SU-DHL-6 (cell line): ENCODE measurements at regions not wholly inside any gene's neighbourhood (a gene's known extent, or its start where the extent isn't known, plus 50 kb on each side); places are given as distances from the start of the nearest gene placed in this dataset.

Experiments used
- H2AFZ ChIP-seq: fragments of 200-600 bp; sonication (generic); 2 replicates; pipeline ENCODE4 v1.6.1; 2014; ENCODE audit warnings: low read depth, mild to moderate bottlenecking, moderate library complexity, mixed read lengths, antibody characterized with exemption, low read length; ENCODE audit not compliant: severe bottlenecking
- H3F3A ChIP-seq: fragments of 200-600 bp; shearing (Covaris generic); 2 replicates; pipeline ENCODE4 v1.6.0; 2016; ENCODE audit warnings: antibody characterized with exemption, mild to moderate bottlenecking; ENCODE audit not compliant: insufficient read depth
- H3K27ac ChIP-seq: fragments of 200-600 bp; sonication (generic); 2 replicates; pipeline ENCODE4 v1.5.1; 2016; ENCODE audit warnings: low read depth, mild to moderate bottlenecking, low read length, moderate library complexity, mixed read lengths
- H3K27me3 ChIP-seq: fragments of 200-600 bp; sonication (generic), shearing (Covaris generic); 2 replicates; pipeline ENCODE4 v1.6.0; 2014; ENCODE audit warnings: mild to moderate bottlenecking, low read length
- H3K36me3 ChIP-seq: fragments of 200-600 bp; sonication (generic); 2 replicates; pipeline ENCODE4 v1.6.1; 2014; ENCODE audit warnings: mild to moderate bottlenecking, low read length, mixed read lengths
- H3K4me2 ChIP-seq: fragments of 300-600, 200-600 bp; shearing (Covaris generic), sonication (generic); 2 replicates; pipeline ENCODE4 v1.6.0; 2014; ENCODE audit warnings: low read length, low read depth, mild to moderate bottlenecking; ENCODE audit not compliant: poor library complexity, severe bottlenecking
- H3K4me3 ChIP-seq: fragments of 200-600 bp; sonication (generic); 2 replicates; pipeline ENCODE4 v1.5.1; 2014; ENCODE audit warnings: antibody characterized with exemption, low read length, mild to moderate bottlenecking, mixed read lengths; ENCODE audit not compliant: insufficient read depth, poor library complexity, severe bottlenecking
- H3K79me2 ChIP-seq: fragments of 200-600 bp; sonication (generic); 2 replicates; pipeline ENCODE4 v1.6.1; 2014; ENCODE audit warnings: mild to moderate bottlenecking, low read length, moderate library complexity; ENCODE audit not compliant: insufficient read depth
- H3K9ac ChIP-seq: fragments of 200-600 bp; sonication (generic); 2 replicates; pipeline ENCODE4 v1.7.0; 2014; ENCODE audit warnings: mild to moderate bottlenecking, low read length
- H3K9me2 ChIP-seq: fragments of 200-600 bp; sonication (generic); replicated peaks from 2 replicates; pipeline ENCODE4 v1.6.1; 2014; ENCODE audit warnings: low read length; ENCODE audit not compliant: insufficient read depth
- H3K9me3 ChIP-seq: fragments of 200-600 bp; sonication (generic); 2 replicates; pipeline ENCODE4 v1.6.1; 2014; ENCODE audit warnings: low read length, mixed read lengths; ENCODE audit not compliant: insufficient read depth
- H4K20me1 ChIP-seq: fragments of 200-600 bp; sonication (generic); 2 replicates; pipeline ENCODE4 v1.6.1; 2014; ENCODE audit warnings: low read depth, mild to moderate bottlenecking, antibody characterized with exemption, low read length, moderate library complexity, mixed read lengths
- EZH2phosphoT487 ChIP-seq: fragments of 200-600 bp; sonication (generic), shearing (Covaris generic); conservative IDR thresholded peaks from 2 replicates; pipeline ENCODE4 v1.6.1; 2018; ENCODE audit warnings: mild to moderate bottlenecking, antibody characterized with exemption, low read length, moderate library complexity, mixed read lengths
- TF ChIP-seq, protein P1 (sequence below): fragments of 200-600 bp; sonication (generic); IDR thresholded peaks from one replicate; pipeline ENCODE4 v1.5.1; 2017; ENCODE audit warnings: antibody characterized with exemption, mild to moderate bottlenecking, low read length, moderate library complexity; ENCODE audit not compliant: insufficient read depth, poor library complexity, severe bottlenecking

DNA sequence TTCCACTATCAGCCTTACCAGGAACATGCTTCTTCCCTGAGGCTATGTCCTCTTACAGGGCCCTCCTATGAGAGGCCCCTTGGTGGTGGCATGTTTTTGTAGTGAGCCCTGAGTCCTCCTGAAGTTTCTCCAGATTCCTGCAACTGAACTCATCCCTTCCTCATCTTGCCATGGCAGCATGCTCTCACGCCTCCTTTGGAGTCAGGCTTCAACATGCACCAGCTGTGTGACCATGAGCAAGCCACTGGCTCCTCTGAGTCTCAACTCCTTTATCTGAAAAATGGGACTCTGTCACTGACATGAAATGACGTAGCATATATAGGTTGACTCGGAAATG lies 216.3 kb upstream of the TLE3 start:
- H3K4me3 ChIP-seq = no peak overlapping the region
- no peak overlapping the region for H3K4me2 ChIP-seq
- no peak overlapping the region for H3K9ac ChIP-seq
- H3K79me2 ChIP-seq = no peaks in the 10 kb centered on the region
- no peaks in the 10 kb centered on the region for H3K9me3 ChIP-seq
- TF ChIP-seq EZH2phosphoT487 = no peak
- TF ChIP-seq, protein P1, sequence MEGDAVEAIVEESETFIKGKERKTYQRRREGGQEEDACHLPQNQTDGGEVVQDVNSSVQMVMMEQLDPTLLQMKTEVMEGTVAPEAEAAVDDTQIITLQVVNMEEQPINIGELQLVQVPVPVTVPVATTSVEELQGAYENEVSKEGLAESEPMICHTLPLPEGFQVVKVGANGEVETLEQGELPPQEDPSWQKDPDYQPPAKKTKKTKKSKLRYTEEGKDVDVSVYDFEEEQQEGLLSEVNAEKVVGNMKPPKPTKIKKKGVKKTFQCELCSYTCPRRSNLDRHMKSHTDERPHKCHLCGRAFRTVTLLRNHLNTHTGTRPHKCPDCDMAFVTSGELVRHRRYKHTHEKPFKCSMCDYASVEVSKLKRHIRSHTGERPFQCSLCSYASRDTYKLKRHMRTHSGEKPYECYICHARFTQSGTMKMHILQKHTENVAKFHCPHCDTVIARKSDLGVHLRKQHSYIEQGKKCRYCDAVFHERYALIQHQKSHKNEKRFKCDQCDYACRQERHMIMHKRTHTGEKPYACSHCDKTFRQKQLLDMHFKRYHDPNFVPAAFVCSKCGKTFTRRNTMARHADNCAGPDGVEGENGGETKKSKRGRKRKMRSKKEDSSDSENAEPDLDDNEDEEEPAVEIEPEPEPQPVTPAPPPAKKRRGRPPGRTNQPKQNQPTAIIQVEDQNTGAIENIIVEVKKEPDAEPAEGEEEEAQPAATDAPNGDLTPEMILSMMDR = no peak
- no peaks in the 10 kb centered on the region for H3K36me3 ChIP-seq
- H3F3A ChIP-seq = peaks cover 8% of the 10 kb centered on the region
- H3K27me3 ChIP-seq = no peaks in the 10 kb centered on the region
- no peak overlapping the region for H3K27ac ChIP-seq
- no peak overlapping the region for H2AFZ ChIP-seq
- no peaks in the 10 kb centered on the region for H3K9me2 ChIP-seq
- H4K20me1 ChIP-seq = no peaks in the 10 kb centered on the region

DNA sequence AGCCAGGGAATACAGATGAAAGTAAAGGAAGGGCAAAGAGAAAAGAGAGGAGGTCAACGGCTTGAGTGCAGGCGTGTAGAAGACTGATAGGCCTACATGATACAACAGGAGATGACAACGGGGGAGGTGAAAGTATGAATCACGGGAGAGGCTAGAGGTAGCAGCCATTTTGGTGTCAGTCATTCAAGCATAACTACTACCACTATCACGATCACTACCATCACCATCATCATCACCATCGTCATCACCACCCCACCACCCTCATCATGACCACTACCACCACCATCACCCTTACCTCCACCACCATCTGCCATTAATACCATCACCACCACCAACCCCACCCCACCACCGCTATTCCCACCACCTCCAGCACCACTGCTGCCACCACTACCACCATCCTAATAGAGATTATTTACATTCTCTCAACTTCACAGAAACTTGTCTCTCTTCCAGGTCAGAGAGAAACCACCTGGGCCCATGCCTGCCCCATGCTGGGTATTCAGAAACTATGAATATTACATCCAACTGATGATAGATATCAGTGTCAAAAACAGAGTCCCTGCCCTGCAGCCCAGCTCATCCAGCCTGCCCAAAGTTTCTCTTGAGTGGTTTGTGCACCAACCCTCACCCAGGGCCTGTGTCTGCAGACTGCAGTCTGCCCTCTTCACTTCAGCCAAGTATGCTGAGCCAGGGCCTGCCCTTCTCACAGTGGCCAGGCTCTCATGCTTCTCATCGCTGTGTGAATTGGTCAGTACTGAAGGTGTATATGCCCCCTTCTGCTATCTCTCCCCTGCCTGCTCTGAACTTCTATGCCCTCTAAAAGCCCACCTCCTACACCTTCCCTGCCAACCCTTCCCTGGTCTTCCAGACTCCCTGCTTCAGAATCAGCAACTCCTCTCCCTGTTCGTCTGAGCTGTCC lies 215.6 kb upstream of the TLE3 start:
- Histone ChIP-seq H3K4me2 (no peak overlapping the region), H3K79me2 (no peaks in the 10 kb centered on the region), H3K9me3 (no peaks in the 10 kb centered on the region), H3K27ac (no peak overlapping the region), H2AFZ (no peak overlapping the region), H3K9me2 (no peaks in the 10 kb centered on the region), H3K27me3 (no peaks in the 10 kb centered on the region), H3F3A (peaks cover 2% of the 10 kb centered on the region; the same call in 1 of the 2 replicates), H3K36me3 (no peaks in the 10 kb centered on the region), H4K20me1 (no peaks in the 10 kb centered on the region), H3K4me3 (no peak overlapping the region), H3K9ac (no peak overlapping the region)
- TF ChIP-seq, protein P1 = no peak
- TF ChIP-seq EZH2phosphoT487 = no peak

DNA sequence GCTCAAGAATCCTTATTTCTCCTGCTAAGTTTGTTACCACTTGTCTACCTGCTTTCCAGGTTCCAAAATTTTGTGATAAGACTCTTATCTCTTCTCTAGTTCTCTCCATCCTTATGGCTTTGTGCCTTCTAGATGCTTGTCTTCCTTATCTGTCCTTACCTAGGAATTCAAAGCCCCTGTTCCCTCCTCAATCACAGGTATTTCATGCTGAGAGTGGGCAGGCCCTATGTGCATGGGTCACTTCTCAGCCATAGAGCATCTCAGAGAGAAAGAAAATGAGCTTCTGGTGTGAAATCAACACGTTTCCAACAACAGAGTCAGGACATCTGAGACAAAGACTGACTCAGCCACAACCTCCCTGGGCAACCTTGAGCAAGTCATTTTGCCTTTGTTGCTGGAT lies 214.1 kb upstream of the TLE3 start:
- no peaks in the 10 kb centered on the region for H4K20me1 ChIP-seq
- H3K9me2 ChIP-seq = no peaks in the 10 kb centered on the region
- peak overlapping the region; percentile 43 for H2AFZ ChIP-seq
- no peaks in the 10 kb centered on the region for H3K36me3 ChIP-seq
- H3K4me2 ChIP-seq = no peak overlapping the region
- H3K4me3 ChIP-seq = no peak overlapping the region
- no peak overlapping the region for H3K27ac ChIP-seq
- TF ChIP-seq EZH2phosphoT487 = no peak
- H3K79me2 ChIP-seq = no peaks in the 10 kb centered on the region
- H3K27me3 ChIP-seq = no peaks in the 10 kb centered on the region
- no peaks in the 10 kb centered on the region for H3K9me3 ChIP-seq
- no peak overlapping the region; the same call in 1 of the 2 replicates for H3K9ac ChIP-seq
- H3F3A ChIP-seq = no peaks in the 10 kb centered on the region; the same call in 1 of the 2 replicates

DNA sequence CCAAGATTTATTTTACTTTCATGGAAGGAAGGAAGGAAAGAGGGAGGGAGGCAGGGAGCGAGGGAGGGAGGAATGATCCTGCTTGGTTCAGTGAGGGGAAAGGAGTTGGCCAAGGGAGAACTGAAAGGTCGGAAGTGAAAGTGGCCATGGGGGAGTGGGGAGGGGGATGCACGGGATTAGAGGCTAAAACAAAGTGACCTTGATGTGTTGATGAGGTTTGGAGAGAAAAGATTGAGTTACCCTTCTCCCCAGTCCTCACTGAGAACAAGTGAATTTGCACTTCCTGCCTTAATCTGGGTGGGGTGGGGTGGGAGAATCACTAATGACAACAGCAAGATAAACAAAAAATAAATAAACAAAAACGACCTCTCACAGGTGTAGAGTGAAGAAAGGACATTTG lies 212.0 kb upstream of the TLE3 start:
- TF ChIP-seq EZH2phosphoT487 = no peak
- TF ChIP-seq, protein P1 = no peak
- Histone ChIP-seq H2AFZ (no peak overlapping the region), H3K27me3 (no peaks in the 10 kb centered on the region), H3K27ac (no peak overlapping the region), H3K36me3 (no peaks in the 10 kb centered on the region), H3K4me2 (no peak overlapping the region), H3K9me2 (no peaks in the 10 kb centered on the region), H3K9ac (no peak overlapping the region), H3K9me3 (no peaks in the 10 kb centered on the region), H3F3A (no peaks in the 10 kb centered on the region; the same call in 1 of the 2 replicates), H3K4me3 (no peak overlapping the region), H3K79me2 (no peaks in the 10 kb centered on the region), H4K20me1 (no peaks in the 10 kb centered on the region)
